LoVo (cell line): ENCODE measurements at regions not wholly inside any gene's neighbourhood (a gene's known extent, or its start where the extent isn't known, plus 50 kb on each side); places are given as distances from the start of the nearest gene placed in this dataset.

Source experiments
- DNase-seq: peaks from one replicate; pipeline ENCODE4 v3.0.0-alpha.2; 2016; ENCODE audit warnings: low spot score

- DNase-seq: no peak
Observed at GRCh38 chr2:58553937-58554336, 312.8 kb upstream of the FANCL start.

GRCh38 chr2:58553522-58553921 lies 312.4 kb upstream of the FANCL start:
- DNase-seq: no peak

- DNase-seq: no peak
Observed at GRCh38 chr2:58545300-58546280, 304.5 kb upstream of the FANCL start.

- no peak for DNase-seq
Observed at GRCh38 chr2:58543442-58543841, 302.3 kb upstream of the FANCL start.

DNA sequence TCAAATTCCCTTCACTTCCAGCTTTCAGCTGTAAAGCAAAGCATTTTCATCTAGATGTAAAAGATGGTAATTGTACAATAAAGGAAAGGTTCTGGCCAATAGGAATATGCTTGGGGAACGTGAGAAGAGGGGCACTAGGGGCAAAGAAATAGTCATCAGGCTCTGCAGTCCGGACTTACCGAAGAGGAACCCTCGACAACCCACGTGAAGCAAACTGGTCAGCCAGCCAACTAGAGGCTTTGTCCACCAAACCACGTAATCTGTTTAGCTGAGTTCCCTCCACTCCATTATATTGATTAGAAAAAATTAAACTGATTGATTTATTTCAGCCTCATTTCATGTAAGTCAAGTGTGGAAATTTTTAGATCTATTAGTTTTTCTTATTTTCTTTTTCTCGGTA lies 300.4 kb upstream of the FANCL start:
- no peak for DNase-seq

GRCh38 chr2:58540681-58541080 lies 299.6 kb upstream of the FANCL start:
- DNase-seq: no peak

GRCh38 chr2:58539973-58540372 lies 298.8 kb upstream of the FANCL start:
- no peak for DNase-seq

DNA sequence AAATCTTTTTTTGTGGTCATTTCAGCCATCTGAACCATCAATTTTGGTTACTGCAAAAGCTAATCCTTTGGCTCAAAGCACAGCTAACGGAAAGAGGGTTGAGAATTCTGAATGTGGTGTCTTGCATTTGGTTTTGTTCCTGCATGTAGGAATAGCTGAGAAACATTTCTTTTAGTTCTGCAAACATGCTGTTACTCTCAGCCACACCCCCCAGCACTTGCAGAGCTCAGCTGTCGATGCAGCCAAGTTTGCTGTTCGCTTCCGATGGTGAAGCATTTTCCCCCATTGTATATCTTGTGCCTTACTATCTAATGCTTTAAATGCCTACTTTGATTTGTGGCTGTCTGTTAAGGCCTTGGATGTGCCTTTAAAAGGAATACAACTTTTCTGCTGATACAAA lies 294.9 kb upstream of the FANCL start:
- no peak for DNase-seq

DNA sequence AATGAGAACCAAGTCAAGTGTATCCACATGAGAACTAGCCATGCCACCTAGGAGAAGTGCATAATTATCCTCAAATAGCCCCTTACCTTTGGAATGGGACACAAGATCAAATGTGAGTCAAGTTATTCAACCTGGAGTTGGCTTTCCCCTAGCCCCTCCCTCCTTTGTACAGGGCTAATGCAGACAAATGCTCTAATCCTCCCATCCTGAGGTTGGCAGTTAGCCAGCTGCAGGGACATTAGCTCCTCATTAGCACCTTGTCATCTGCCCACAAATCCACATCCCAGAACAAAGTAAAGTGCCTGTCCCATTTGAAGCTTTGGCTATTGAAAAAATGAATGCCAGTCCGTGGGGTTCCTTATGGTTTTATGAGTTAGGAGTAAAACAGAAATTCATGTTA lies 294.1 kb upstream of the FANCL start:
- DNase-seq: no peak

GRCh38 chr2:58533376-58533775 lies 292.3 kb upstream of the FANCL start:
- no peak for DNase-seq

- DNase-seq: no peak
Observed at GRCh38 chr2:58532641-58533040, 291.5 kb upstream of the FANCL start.

DNA sequence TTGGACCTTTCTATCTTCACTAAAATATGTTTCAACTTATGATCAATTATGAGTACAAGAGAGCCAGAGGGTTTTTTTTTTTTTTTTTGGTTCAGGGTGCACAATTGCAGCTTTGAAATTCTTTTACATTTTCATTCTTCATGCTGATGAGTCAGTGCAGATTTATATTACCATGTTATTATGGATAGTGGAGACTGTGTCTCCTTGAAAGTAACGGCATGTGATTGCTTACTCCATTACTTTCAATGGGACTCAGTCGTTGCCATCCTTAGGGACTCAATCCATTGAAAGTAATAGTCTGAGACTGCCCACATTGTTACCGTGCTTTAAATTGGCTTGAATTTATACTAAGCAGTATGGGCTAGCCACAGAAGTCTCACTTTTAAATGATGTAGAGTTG lies 286.5 kb upstream of the FANCL start:
- no peak for DNase-seq

GRCh38 chr2:58521803-58522554 lies 280.9 kb upstream of the FANCL start:
- no peak for DNase-seq

DNA sequence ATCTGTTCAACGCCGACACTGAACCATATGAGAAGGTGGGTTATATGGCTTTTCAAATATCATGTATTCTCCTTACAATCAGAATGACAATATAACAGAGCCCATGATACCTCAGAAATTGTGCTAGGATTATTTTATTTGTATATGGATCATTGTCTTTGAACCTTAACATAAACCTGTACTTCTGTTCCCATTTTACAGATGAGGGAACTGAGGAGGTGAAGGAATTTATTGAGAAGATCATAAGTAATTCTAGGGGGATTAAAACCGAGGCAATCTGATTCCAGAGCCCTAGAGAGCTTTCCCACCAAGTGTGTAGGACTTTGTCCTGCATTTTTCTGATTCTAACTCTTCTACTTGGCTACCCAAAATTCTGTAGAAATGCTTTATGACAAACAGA lies 279.8 kb upstream of the FANCL start:
- DNase-seq: no peak

- no peak for DNase-seq
Observed at GRCh38 chr2:58517881-58518280, 276.8 kb upstream of the FANCL start.

DNA sequence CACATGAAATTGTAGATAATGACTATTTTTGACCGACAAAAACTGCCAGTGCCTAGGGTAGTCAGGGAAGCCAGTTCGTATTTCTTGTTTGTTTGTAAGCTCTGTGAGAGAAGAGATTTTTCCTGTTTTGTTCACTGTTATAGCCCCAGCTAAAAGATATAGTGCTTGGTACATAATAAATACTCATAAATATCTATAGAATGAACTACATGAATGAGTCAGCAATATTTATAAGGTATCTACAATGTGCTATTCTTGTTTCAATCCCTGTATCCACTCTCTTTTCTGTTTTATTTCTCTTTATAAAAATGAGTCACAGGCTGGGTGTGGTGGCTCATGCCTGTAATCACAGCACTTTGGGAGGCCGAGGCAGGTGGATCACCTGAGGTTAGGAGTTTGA lies 275.6 kb upstream of the FANCL start:
- no peak for DNase-seq

GRCh38 chr2:58515827-58516573 lies 274.9 kb upstream of the FANCL start:
- no peak for DNase-seq

DNA sequence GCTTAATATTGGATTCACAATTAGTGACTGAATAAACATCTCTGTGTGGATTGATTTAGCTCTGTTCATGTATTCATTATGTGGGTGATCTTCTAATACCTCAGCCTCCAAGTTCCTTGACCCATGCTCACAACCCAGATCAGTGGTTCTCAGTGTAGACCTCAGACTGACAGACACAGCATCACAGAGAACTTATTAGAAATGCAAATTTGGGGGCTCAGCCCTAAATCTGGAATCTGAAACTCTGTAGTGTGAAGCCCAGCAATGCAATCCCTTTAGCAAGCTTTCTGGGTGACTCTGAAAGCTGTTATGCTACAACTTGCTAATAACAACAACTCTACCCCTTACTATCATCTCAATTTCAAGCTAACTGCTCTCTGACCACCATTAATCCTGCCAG lies 273.1 kb upstream of the FANCL start:
- DNase-seq: no peak

GRCh38 chr2:58512878-58513277 lies 271.8 kb upstream of the FANCL start:
- DNase-seq: no peak

DNA sequence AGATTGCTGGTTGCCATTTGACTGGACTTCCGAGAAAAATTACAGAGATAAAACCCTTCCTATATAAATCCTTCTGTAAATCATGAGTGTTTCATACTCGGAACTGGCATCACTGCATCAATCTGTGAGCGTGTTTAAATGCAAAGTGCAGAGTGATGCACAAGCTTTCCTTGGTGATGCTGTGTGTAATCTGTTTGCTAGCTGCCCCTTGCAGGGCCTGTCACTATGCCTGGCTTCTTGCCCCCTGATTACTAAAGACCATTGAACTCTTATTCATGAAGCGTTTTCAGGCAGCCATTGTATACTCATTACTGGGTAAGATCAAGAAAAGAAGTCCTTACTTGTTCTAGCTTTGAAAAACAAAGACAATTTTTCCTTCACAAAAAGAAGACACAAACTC lies 266.9 kb upstream of the FANCL start:
- no peak for DNase-seq

DNA sequence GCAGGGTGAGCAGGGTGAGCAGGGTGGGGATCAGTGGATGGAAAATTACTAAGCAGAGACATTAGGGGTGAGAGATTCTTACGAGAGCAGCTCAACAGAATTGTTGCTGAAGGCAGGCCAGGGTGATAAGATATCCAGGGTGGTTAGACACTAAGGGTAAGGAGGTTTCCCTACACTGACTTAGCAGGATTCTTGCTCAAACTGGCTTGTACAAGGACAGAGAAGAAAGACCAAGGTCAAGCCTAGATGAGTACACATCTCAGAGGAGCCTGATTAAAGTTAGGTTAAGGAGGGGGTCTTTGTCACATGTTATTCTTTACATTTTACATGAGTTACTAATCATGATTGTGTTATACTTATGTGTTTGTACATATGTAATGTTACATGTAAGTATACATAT lies 262.8 kb upstream of the FANCL start:
- DNase-seq: no peak

- no peak for DNase-seq
Observed at GRCh38 chr2:58502931-58503330, 261.8 kb upstream of the FANCL start.
